Muscle of leg (tissue), 3 donors: ENCODE measurements at regions not wholly inside any gene's neighbourhood (a gene's known extent, or its start where the extent isn't known, plus 50 kb on each side); places are given as distances from the start of the nearest gene placed in this dataset.
A peak's percentile ranks its signal among the peaks of the same experiment; 100 is the strongest.

Source experiments
- DNase-seq: peaks from one replicate; pipeline ENCODE4 v3.0.0; 2013
- H3K27ac ChIP-seq: one replicate; pipeline ENCODE4 v1.5.1; 2013; ENCODE audit warnings: mild to moderate bottlenecking, low read length, control low read depth
- H3K27me3 ChIP-seq: one replicate; pipeline ENCODE4 v1.6.1; 2013; ENCODE audit warnings: low read length; ENCODE audit not compliant: control insufficient read depth, insufficient read depth
- H3K36me3 ChIP-seq: one replicate; pipeline ENCODE4 v1.6.1; 2013; ENCODE audit warnings: low read length; ENCODE audit not compliant: control insufficient read depth, insufficient read depth
- H3K4me1 ChIP-seq: one replicate; pipeline ENCODE4 v1.6.1; 2013; ENCODE audit warnings: low read length; ENCODE audit not compliant: control insufficient read depth, insufficient read depth
- H3K4me3 ChIP-seq: one replicate; pipeline ENCODE4 v1.5.1; 2013; ENCODE audit warnings: low read length, control low read depth
- H3K9me3 ChIP-seq: replicated peaks from 2 replicates; pipeline ENCODE4 v1.6.1; 2013; ENCODE audit warnings: low read depth, low read length; ENCODE audit not compliant: control insufficient read depth
- WGBS: methylation state at CpG from one replicate; pipeline ENCODE4 v1.1.5; 2013; ENCODE audit warnings: missing lambda C conversion rate; ENCODE audit not compliant: insufficient coverage; 5-methylcytosine and 5-hydroxymethylcytosine counted together

DNA sequence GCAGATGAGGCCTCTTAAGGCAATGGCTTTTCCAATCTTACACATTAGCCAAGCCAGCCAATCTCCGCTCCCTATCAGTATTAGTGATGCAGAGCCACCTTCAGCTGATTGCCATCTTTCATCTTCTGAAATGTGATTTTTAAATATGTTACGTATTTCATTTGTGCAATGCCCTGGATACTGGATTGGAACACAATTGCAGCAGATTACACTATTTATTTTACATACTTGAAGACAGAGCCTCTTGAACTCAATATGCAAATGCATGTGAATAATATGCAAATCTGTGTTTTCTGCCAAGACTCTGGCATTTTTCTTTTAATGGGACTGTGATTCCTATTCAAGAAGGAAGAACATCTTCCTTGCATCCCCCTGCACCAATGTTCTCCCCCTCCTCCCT, 90.5 kb downstream of the GRIN2B start:
- Histone ChIP-seq H3K9me3 (no peaks in the 10 kb centered on the region), H3K36me3 (no peaks in the 10 kb centered on the region), H3K4me3 (no peak overlapping the region), H3K27ac (no peak overlapping the region), H3K27me3 (no peaks in the 10 kb centered on the region), H3K4me1 (no peaks in the 10 kb centered on the region)
- WGBS, result no CpG with 5 or more reads among the region's 2 CpGs
- DNase-seq, result no peak

- Histone ChIP-seq H3K27ac (no peak overlapping the region), H3K4me3 (no peak overlapping the region), H3K27me3 (no peaks in the 10 kb centered on the region), H3K4me1 (no peaks in the 10 kb centered on the region), H3K9me3 (no peaks in the 10 kb centered on the region), H3K36me3 (no peaks in the 10 kb centered on the region)
- DNase-seq, result no peak
- WGBS, result no CpG with 5 or more reads among the region's 8 CpGs
These were observed 93.5 kb downstream of the GRIN2B start for GRCh38 chr12:13887779-13888388.

- 60% methylated on average over 1 of the region's 4 CpGs for WGBS
- no peak overlapping the region for H3K4me3 ChIP-seq
- DNase-seq, result no peak
- no peaks in the 10 kb centered on the region for H3K27me3 ChIP-seq
- no peaks in the 10 kb centered on the region for H3K4me1 ChIP-seq
- no peaks in the 10 kb centered on the region for H3K9me3 ChIP-seq
- H3K27ac ChIP-seq, result no peak overlapping the region
- no peaks in the 10 kb centered on the region for H3K36me3 ChIP-seq
These were observed 99.2 kb downstream of the GRIN2B start for GRCh38 chr12:13882176-13882575.

DNA sequence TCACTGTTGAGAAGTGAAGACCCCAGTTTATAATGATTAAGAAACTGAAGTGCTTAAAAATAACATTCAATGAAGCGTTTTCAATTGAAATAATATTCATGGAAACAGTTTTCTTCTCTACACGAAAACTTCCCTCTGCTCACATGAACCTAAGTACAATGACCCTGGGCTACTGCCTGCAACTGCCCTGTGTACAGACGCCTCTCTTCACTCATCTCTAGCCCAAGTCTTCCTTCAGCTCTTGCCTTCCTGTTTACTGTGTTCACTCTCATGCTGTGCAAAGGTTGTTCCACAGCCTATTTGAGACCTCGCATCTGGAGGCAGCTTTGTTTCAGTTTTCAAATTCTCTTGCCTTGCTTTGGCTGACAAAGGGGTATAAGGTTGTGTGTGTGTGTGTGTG, 100.8 kb downstream of the GRIN2B start:
- no peak for DNase-seq
- no peaks in the 10 kb centered on the region for H3K4me1 ChIP-seq
- H3K36me3 ChIP-seq, result no peaks in the 10 kb centered on the region
- WGBS, result 41% methylated on average over 2 of the region's 4 CpGs
- H3K27me3 ChIP-seq, result no peaks in the 10 kb centered on the region
- no peak overlapping the region for H3K4me3 ChIP-seq
- no peaks in the 10 kb centered on the region for H3K9me3 ChIP-seq
- no peak overlapping the region for H3K27ac ChIP-seq

GRCh38 chr12:13875744-13876143, 105.7 kb downstream of the GRIN2B start:
- no peaks in the 10 kb centered on the region for H3K9me3 ChIP-seq
- 100% methylated on average over 1 of the region's 4 CpGs for WGBS

DNA sequence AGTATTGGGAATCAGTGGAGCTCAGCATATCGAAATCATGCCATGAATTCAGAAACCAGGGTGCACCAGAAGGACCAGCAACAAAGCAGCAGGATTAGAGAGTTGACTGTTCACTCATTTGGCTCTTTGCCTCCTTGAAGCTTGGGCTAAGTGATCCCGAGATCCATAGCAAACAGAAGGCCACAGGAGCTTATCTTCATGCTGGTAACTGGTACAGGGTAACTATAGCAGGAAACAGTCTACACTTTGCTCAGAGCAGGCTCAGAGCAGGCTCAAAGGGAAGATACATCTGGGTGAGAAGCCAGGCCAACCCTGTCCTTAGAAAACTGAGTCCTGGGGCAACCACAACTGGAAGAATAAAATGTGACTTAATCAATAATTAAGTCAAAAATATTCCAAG, 111.1 kb downstream of the GRIN2B start:
- Histone ChIP-seq H3K36me3 (no peaks in the 10 kb centered on the region), H3K4me3 (no peak overlapping the region), H3K4me1 (no peaks in the 10 kb centered on the region), H3K27ac (no peak overlapping the region), H3K27me3 (no peaks in the 10 kb centered on the region), H3K9me3 (no peaks in the 10 kb centered on the region)
- WGBS, result 92% methylated on average over 2 of the region's 2 CpGs
- no peak for DNase-seq

More at GRCh38 chr12:13875744-13876143, 105.7 kb downstream of the GRIN2B start:
- H3K4me1 ChIP-seq, result no peaks in the 10 kb centered on the region
- H3K27ac ChIP-seq, result no peak overlapping the region
- H3K36me3 ChIP-seq, result no peaks in the 10 kb centered on the region
- H3K4me3 ChIP-seq, result no peak overlapping the region
- DNase-seq, result no peak
- H3K27me3 ChIP-seq, result no peaks in the 10 kb centered on the region

DNA sequence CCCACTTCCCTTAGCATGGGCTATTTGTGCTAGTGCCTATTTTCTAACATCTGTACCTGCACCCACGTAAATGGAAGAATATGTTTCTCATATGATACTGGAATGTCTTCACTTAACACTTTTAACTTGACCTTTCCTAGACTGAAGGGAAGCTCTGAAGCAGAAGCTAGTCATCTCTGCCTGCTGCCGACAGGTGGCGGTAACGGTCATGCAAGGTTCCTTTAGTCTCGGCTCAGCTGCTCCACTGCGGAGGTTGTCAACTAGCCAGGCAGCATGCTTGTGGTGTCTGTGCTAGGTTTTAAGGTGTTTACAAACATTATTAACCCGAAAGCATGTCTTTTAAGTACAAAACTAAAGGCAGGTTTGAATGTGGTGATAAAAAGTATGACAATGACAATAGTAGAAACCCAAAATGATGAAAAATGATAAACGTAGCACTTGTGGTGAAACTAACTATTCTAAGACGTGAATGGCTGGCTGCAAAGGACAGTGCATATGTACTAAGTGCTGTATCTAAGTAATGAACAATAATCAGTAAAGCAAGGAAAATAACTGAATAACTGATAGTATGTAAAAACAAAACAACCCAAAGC, 117.2 kb downstream of the GRIN2B start:
- WGBS, result no CpG with 5 or more reads among the region's 9 CpGs
- Histone ChIP-seq H3K27me3 (no peaks in the 10 kb centered on the region), H3K4me3 (no peak overlapping the region), H3K4me1 (no peaks in the 10 kb centered on the region), H3K36me3 (no peaks in the 10 kb centered on the region), H3K27ac (no peak overlapping the region), H3K9me3 (no peaks in the 10 kb centered on the region)
- peak; percentile 85 for DNase-seq

DNA sequence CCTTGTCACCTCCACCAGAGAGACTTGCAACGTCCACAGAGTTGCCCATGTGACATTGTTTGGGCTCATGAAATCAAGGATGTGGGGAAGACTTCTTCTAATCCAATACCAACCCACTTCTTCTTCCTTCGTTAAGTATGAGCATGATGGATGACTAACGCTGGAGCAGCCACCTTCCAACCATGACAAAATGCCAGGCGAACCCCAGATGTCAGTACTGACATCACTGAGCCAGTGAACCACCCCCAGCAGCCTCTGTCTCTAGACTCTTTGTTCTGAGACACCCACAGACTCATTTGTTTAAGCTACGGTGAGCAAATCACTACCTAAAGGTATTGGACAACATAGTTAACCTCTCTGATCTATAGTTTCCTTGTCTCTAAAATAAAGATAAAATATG, 123.7 kb downstream of the GRIN2B start:
- no peaks in the 10 kb centered on the region for H3K36me3 ChIP-seq
- no peak overlapping the region for H3K27ac ChIP-seq
- no peaks in the 10 kb centered on the region for H3K4me1 ChIP-seq
- no peaks in the 10 kb centered on the region for H3K27me3 ChIP-seq
- no peak for DNase-seq
- H3K9me3 ChIP-seq, result no peaks in the 10 kb centered on the region
- H3K4me3 ChIP-seq, result no peak overlapping the region
- WGBS, result 88% methylated on average over 3 of the region's 5 CpGs

GRCh38 chr12:13853471-13853870, 127.9 kb downstream of the GRIN2B start:
- Histone ChIP-seq H3K4me3 (no peak overlapping the region), H3K27me3 (no peaks in the 10 kb centered on the region), H3K36me3 (no peaks in the 10 kb centered on the region), H3K27ac (no peak overlapping the region), H3K4me1 (no peaks in the 10 kb centered on the region), H3K9me3 (no peaks in the 10 kb centered on the region)
- no peak for DNase-seq
- 100% methylated on average over 1 of the region's 3 CpGs for WGBS

GRCh38 chr12:13851828-13852227, 129.6 kb downstream of the GRIN2B start:
- no peaks in the 10 kb centered on the region for H3K36me3 ChIP-seq
- WGBS, result 17% methylated on average over 2 of the region's 3 CpGs
- no peak overlapping the region for H3K4me3 ChIP-seq
- H3K27me3 ChIP-seq, result peaks cover 2% of the 10 kb centered on the region
- no peak for DNase-seq
- no peaks in the 10 kb centered on the region for H3K4me1 ChIP-seq
- H3K9me3 ChIP-seq, result no peaks in the 10 kb centered on the region
- no peak overlapping the region for H3K27ac ChIP-seq

- H3K4me3 ChIP-seq, result no peak overlapping the region
- WGBS, result no CpG with 5 or more reads among the region's 3 CpGs
These were observed 131.9 kb downstream of the GRIN2B start for GRCh38 chr12:13849456-13849855.

More at GRCh38 chr12:13849456-13849855, 131.9 kb downstream of the GRIN2B start:
- DNase-seq, result no peak
- Histone ChIP-seq H3K4me1 (no peaks in the 10 kb centered on the region), H3K36me3 (no peaks in the 10 kb centered on the region), H3K27ac (no peak overlapping the region), H3K27me3 (peaks cover 2% of the 10 kb centered on the region), H3K9me3 (no peaks in the 10 kb centered on the region)
